HL-60 (cell line): ENCODE measurements at regions not wholly inside any gene's neighbourhood (a gene's known extent, or its start where the extent isn't known, plus 50 kb on each side); places are given as distances from the start of the nearest gene placed in this dataset.
A peak's percentile ranks its signal among the peaks of the same experiment; 100 is the strongest.

ENCODE experiments used
- DNase-seq, 2 experiments: peaks; one replicate each; pipeline ENCODE4 v3.0.0-alpha.2; 2010 to 2020; ENCODE audit warnings: low read depth in 1 of 2, low spot score in 1 of 2
- H3K27ac ChIP-seq: fragments of 250-450 bp; sonication (Bioruptor Pico); replicated peaks from 2 replicates; pipeline ENCODE4 v1.5.1; 2020; ENCODE audit warnings: mild to moderate bottlenecking, moderate library complexity
- H3K27me3 ChIP-seq: fragments of 250-450 bp; sonication (Bioruptor Pico); 2 replicates; pipeline ENCODE4 v1.5.1; 2021; ENCODE audit warnings: mild to moderate bottlenecking, moderate library complexity; ENCODE audit not compliant: insufficient read depth, poor library complexity, severe bottlenecking
- H3K4me3 ChIP-seq: replicated peaks from 2 replicates; pipeline ENCODE4 v1.5.1; 2011; ENCODE audit warnings: mild to moderate bottlenecking, control low read depth, low read length; ENCODE audit not compliant: insufficient read depth
- CTCF ChIP-seq: IDR thresholded peaks from one replicate; pipeline ENCODE4 v1.5.1; 2011; ENCODE audit warnings: low read length, control low read depth, inconsistent platforms; ENCODE audit not compliant: insufficient read depth
- GABPA ChIP-seq: IDR thresholded peaks from 2 replicates; pipeline ENCODE4 v1.6.1; 2012; ENCODE audit warnings: low read depth
- POLR2AphosphoS5 ChIP-seq: IDR thresholded peaks from 2 replicates; pipeline ENCODE4 v1.6.1; 2012; ENCODE audit warnings: low read depth
- SPI1 ChIP-seq: IDR thresholded peaks from 2 replicates; pipeline ENCODE4 v1.6.1; 2012; ENCODE audit warnings: low read depth, mild to moderate bottlenecking, borderline replicate concordance
- TF ChIP-seq, protein P1 (sequence below): IDR thresholded peaks from 2 replicates; pipeline ENCODE4 v1.6.1; 2012; ENCODE audit warnings: low read depth; ENCODE audit not compliant: insufficient replicate concordance

DNA sequence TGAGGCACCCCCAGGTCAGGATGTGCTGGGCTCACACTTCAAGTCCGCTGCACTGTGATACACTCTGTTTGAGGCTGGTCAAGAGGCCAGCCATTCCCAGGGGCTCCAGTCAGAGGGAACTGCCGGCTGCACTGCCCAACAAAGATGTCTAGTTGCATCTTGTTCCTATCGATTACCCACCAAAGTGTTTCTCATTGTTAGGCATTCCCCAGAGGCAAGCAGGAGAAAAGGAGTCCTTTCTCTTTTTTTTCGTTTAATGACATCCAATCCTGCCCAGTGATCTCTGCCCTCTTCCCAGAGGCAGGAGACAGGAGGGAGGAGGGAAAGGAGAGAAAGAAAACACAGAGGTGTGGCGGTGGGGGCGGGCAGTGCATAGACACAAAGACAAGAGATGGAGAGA is 150.4 kb downstream of the OMA1 start:
- Histone ChIP-seq H3K4me3 (no peak overlapping the region), H3K27me3 (no peaks in the 10 kb centered on the region), H3K27ac (no peak overlapping the region)
- no peak for TF ChIP-seq POLR2AphosphoS5
- no peak for TF ChIP-seq CTCF
- no peak for TF ChIP-seq SPI1
- no peak for DNase-seq

GRCh38 chr1:58395355-58395754 is 151.2 kb downstream of the OMA1 start:
- no peak overlapping the region for H3K4me3 ChIP-seq
- H3K27ac ChIP-seq: no peak overlapping the region
- no peaks in the 10 kb centered on the region for H3K27me3 ChIP-seq
- TF ChIP-seq CTCF (no peak), SPI1 (peak; percentile 41)
- TF ChIP-seq, protein P1, sequence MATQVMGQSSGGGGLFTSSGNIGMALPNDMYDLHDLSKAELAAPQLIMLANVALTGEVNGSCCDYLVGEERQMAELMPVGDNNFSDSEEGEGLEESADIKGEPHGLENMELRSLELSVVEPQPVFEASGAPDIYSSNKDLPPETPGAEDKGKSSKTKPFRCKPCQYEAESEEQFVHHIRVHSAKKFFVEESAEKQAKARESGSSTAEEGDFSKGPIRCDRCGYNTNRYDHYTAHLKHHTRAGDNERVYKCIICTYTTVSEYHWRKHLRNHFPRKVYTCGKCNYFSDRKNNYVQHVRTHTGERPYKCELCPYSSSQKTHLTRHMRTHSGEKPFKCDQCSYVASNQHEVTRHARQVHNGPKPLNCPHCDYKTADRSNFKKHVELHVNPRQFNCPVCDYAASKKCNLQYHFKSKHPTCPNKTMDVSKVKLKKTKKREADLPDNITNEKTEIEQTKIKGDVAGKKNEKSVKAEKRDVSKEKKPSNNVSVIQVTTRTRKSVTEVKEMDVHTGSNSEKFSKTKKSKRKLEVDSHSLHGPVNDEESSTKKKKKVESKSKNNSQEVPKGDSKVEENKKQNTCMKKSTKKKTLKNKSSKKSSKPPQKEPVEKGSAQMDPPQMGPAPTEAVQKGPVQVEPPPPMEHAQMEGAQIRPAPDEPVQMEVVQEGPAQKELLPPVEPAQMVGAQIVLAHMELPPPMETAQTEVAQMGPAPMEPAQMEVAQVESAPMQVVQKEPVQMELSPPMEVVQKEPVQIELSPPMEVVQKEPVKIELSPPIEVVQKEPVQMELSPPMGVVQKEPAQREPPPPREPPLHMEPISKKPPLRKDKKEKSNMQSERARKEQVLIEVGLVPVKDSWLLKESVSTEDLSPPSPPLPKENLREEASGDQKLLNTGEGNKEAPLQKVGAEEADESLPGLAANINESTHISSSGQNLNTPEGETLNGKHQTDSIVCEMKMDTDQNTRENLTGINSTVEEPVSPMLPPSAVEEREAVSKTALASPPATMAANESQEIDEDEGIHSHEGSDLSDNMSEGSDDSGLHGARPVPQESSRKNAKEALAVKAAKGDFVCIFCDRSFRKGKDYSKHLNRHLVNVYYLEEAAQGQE: no peak
- DNase-seq: peak in 1 of 2 experiments; percentile 5

- DNase-seq: no peak
- no peak overlapping the region for H3K27ac ChIP-seq
- no peaks in the 10 kb centered on the region for H3K27me3 ChIP-seq
- TF ChIP-seq GABPA (no peak), SPI1 (no peak), CTCF (no peak), POLR2AphosphoS5 (no peak)
- TF ChIP-seq, protein P1: no peak
- H3K4me3 ChIP-seq: no peak overlapping the region
These were observed 154.4 kb downstream of the OMA1 start for GRCh38 chr1:58392083-58392482.

- no peak for DNase-seq
- Histone ChIP-seq H3K4me3 (no peak overlapping the region), H3K27me3 (no peaks in the 10 kb centered on the region), H3K27ac (no peak overlapping the region)
- no peak for TF ChIP-seq POLR2AphosphoS5
- TF ChIP-seq GABPA: no peak
- no peak for TF ChIP-seq CTCF
- TF ChIP-seq SPI1: no peak
- TF ChIP-seq, protein P1: no peak
These were observed 155.0 kb downstream of the OMA1 start for GRCh38 chr1:58391514-58391913.
